GM19467 (cell line): ENCODE measurements at regions not wholly inside any gene's neighbourhood (a gene's known extent, or its start where the extent isn't known, plus 50 kb on each side); places are given as distances from the start of the nearest gene placed in this dataset.

Source experiments
- ATAC-seq: cut with Tn5 transposase; IDR thresholded peaks from one replicate; pipeline ENCODE4 v1.9.1; 2021; ENCODE audit warnings: mild to moderate bottlenecking, moderate library complexity; ENCODE audit not compliant: unreplicated experiment

DNA sequence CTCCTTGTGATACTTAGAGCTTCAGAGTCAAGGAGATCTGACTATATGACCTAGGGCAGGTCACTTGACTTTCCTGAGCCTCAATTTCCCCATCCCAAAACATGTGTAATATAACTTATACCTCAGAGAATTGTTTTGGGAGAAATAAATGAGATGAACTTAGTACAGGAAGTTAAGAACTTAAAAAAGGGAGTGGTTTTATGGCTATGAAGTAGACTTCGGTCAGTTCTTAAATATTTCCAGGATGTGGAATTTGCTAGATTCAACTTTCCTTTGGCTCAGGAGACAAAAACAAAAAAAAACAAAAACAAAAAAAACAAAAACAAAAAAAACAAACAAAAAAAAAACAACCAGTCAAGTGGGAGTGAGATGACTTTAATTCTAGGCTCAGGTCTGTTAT is 116.7 kb downstream of the EDEM1 start:
- no peak for ATAC-seq

DNA sequence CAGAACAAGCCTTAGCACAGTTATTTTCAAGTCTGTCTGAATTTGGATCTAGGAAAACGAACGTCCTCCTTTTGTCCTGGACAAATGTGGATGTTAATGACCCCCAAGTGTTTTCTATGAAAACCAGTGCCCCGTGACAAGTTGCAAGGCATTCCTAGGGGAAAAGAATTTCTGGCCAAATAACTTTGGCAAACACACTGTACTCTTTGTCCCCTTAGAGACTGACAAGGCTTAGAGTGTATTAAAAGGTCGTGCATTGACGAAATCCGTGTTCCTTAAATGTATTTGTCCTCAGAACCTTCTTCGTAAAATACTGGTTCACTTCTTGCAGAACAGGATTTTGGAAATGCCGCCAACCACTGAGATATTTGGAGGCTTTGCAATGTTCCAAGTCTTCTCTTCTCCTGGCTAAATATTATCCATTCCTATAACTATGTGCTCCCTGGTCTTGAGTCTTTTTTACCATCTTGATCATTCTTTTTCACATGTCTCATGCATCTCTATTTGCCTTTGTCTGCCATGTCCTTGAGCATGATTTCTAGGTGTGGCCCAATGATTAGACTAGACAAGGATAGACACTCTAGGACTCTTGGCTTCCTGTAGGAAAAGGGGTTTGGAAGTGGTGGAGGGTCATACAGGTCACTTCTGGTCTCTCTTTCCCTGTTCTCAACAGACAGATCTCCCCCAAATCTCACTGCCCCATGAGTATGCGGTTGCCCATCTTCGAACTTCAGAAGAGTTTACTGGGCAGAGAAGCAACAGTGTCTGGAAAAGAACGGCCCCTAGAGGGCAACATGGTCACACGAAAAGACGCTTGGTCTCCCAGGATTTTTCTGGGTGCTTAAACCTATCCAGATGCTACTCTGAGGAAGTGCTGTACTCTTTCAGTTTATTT is 117.5 kb downstream of the EDEM1 start:
- peak; percentile 86 for ATAC-seq

DNA sequence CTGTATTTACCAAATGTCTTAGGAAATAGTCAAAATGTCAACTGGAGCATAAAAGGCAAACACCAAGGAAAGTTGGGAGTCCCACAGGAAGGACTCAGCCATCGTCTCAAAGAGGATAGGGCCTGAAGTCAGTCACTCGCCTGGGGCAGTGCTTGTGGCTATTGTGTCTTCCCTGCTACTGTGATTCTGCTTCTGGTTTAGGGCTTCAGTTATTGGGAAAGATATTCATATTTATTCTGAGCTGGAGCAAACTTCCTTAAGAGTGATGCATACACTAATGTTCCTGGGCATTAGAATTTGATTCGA is 118.1 kb downstream of the EDEM1 start:
- peak; percentile 30 for ATAC-seq

DNA sequence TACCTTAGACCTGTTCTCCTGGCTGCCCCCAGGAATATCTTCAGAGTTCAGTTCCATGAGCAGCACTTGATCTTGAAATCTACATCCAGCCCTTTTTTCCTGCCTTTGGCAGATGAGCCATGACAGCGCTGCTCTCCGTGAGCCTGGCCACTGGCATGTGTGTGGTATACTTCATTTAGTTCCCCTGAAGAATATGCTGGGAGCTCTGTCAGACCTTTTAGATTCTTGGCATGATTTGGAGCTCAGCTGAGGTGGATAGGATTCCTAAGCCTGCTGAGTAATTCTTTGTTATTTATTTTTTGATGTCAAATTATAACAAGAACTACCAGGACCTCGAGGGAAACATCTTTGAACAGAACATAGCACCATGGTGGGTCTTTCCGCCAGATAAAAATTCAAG is 121.7 kb downstream of the EDEM1 start:
- ATAC-seq, result no peak

- ATAC-seq, result no peak
These were observed 122.1 kb downstream of the EDEM1 start for GRCh38 chr3:5309602-5310001.

DNA sequence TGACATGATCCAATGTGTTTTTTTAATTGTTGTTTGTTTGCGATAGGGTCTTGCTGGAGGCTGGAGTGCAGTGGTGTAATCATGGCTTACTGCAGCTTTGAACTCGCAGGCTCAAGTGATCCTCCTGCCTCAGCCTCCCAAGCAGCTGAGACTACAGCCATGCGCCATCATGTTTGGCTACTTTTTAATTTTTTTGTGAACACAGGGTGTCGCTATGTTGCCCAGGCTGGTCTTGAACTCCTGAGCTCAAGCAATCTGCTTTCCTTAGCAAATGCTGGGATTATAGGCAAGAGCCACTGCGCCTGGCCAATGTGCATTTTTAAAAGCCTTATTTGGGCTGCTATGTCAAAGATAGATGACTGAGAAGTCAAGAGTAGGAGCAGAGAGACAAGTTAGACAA is 123.0 kb downstream of the EDEM1 start:
- no peak for ATAC-seq

DNA sequence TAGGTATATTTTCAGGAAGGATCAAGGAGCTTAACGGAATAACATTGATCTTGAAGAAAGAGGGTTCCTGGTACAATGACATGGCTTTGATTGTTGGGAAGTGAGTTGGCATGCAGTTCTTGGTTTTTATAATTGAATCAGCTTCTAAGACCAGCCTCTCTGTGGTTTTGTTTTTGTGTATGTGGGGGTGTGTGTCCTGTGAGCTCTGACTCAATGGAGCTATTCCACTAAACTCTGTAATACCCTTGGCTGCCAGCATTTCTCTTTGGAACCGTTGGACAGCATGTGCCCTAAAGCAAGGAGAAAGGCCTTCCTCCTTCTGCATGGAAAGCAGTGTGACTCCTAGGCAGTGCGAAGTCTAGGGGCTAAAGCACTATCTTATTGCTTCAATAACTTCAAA is 124.8 kb downstream of the EDEM1 start:
- ATAC-seq, result no peak

DNA sequence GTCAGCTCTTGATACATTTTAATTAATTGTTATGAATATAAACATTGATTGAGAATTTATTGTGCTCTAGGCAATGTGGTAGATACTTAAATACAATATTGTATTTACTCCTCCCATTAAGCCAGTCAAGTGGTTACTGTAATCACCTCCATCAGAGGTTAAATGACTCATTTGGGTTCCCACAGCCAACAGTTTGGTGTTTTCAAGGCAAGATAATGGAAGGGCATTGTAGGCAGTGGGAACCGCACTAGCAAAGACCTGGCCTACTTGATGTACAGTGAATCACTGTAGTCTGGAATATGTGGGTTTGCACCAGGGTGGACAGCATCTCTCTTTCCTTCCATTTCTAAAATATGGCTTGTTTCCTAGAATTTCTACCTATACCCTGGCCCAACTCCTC is 127.4 kb downstream of the EDEM1 start:
- ATAC-seq, result no peak

DNA sequence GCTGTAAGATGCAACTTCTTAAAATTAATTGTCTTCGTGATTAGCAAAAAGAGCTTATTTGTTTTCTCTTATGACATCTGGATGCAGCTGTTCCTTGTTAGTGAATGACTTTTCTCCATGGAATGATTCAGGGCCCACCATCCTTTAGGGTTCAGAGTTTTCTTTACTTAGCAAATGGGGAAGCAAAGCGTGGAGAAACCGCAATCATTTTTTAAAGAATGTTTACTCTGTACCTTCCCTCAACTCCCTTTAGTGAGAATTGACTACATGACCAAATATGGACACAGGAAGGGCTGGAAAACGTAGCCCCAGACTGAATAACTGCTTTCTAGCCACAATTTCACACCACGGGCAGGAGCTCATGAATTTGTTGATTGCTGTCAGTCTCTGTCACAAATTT is 130.1 kb downstream of the EDEM1 start:
- ATAC-seq, result no peak

DNA sequence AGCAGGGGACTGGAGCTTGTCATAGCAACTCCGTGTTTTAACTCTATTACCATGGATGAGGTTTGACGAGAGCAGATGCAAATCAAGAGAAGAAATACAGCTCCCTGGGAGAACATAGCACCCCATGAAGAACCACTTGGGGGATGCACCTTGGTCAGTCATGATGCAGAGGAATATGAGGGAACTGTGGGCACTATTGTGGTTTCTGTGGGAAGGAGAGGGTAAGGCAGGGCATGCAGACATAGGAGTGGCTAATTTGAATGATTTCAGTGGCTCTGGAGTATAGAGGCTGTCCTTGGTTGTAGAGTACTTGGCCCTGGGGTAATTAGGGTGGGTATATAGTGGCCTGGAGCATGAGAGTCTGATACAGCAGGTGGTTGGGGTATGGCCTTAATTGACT is 131.9 kb downstream of the EDEM1 start:
- ATAC-seq, result no peak

DNA sequence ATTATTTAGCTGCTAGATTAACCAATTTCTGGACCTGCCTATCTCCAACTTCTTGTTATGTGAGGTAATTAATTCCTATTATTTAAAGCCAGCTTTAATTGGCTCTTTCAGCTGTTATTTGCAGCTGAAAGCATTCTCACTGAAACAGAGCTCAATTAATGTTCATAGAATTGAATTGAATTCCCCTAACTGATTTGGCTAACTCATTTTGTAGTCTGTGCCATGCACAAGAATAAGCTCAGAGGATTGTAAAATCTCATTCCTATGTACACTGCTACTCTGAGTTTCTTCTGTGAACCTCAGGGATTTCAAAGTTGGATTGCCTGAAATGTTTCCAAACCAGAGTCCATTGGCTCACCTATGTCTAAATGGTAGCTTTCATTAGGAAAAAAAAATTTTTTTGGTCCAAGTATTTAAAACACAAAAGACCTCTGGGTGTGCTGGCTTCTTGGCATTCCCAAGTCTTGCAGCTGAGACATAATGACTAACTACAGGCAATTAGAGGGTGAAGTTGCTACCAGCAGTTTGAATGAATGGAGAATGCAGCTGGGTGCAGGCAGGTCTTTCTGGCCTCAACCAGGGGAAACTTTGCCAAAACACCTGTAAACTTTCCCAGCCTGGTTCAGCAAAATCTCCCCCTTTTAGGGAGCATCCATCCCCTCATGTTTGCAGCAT is 134.3 kb downstream of the EDEM1 start:
- no peak for ATAC-seq

DNA sequence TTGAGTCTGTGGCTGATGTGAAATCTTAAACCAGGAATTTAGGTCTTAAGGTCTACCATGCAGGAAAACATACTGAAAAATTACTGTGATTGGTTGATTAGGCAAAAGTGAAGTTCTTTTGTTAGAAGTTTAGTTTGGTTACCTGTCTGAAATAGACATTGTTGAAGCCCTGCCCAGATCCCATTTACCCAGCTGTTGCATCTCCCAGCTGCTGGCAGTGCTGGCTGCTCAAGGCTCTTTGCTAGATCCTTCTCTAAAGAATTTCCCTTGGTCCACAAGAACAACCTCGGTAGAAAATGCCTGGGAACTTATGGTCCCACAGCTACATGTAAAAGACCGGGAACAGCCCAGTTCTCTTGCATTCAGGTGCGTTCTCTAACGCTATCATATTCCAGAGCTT is 137.3 kb downstream of the EDEM1 start:
- ATAC-seq, result no peak

DNA sequence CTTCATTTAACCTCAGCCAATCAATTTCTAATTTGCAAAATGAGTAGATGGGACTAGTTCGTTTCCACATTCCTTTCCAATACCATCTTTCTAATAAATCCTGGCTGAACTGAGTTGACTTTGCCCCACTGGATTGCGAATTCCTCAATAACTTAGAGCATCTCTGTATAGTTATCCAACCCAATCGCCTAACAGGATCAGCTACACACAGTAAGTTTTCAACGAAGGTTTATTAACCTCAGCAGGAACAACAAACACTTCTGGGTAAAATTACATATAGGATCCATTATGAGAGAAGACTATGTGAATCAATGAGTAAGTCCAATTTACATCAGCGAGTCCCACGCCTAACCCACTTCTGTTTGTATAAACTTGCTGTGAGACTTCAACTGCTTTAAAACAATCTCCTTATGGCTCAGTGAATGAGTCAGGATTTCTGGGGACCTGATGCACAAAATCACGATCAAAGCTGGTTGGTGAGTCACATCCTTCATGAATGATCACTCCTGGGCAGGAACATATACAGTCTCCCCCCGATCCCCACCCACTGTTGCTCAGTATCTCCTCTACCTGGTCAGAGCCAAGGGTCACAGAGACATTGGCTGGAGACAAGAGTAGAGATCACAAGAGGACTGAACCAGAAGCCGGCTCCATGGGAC is 142.8 kb downstream of the EDEM1 start:
- ATAC-seq, result no peak

DNA sequence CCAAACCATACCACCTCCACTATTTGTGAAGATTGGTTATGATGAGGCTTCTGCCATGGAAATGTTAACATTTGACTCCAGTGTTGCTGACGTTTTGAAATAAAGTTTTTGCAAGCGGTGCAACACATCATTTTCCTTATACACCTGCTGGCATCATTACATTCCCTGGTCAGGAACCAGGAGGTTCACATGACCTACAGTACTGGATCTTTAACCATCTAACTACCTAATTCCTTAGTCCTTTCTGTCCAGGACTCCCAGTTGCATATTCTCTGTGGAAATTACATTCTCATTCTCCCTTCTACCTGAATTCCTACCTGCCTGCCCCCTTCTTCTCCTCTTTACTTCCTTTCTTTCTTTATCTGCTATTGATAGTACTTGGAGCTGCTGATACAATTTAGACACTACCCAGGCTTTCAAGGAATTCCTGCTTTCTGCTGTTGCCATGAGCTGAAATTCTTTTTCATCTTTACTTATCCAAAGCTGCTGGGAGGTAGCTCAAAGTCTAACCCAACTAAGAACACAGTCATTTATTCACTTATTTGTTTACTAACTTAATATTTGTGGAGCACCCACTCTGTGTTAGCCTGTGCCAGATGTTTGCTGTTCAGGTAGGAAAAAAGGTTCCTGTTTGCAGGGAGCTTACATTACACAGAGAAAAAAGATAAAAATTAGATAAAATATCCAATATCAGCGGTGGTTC is 144.2 kb downstream of the EDEM1 start:
- ATAC-seq, result no peak

DNA sequence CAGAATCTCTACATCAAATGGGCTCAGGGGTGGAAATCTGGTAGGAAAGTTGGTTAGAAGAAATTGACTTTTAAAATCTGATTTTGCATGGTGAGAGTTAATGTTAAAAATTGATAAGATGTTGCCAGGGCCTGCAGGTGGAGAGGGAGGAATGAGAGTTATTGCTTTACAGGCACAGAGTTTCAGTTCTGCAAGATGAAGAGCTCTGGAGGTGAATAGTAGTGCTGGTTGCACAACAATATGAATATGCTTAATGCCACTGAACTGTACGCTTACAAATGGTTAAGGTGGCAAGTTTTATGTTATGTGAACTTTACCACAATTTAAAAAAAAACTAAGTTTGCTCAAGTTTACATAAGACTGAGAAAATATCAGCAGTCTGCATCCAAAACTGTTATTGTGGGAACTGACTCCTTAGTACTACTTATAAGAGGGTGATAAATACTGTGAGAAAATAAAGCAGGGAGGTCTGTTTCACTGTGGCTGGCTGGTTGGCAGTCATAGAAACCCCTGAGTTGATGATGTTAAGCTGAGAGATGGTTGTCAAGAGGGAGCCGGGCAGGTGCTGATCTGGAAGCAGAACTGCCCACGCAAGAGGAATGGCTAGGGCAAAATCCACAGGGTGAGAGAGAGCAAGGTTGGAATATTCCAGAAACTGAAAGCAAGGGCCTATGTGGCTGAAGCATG is 144.9 kb downstream of the EDEM1 start:
- ATAC-seq, result no peak

- ATAC-seq, result no peak
These were observed 152.5 kb downstream of the EDEM1 start for GRCh38 chr3:5339967-5340535.

DNA sequence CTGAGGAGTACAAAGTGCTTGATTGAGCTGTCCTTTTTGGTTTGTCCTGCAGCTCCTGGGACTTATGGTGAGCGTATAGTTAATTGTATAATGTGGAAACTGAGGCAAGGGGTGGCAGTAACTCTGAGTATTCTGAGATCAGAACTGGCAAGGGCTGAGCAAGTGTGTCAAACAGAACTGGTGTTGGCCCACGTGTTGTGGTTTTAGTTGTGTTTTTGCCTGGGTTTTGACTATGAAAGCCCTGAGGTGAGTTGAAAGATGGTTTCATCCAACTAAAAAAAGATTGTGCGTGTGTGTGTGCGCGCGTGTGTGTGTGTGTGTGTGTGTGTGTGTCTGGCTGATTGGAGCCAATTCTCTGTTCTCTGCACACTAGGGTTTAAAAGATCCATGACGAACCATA is 154.1 kb downstream of the EDEM1 start:
- no peak for ATAC-seq

DNA sequence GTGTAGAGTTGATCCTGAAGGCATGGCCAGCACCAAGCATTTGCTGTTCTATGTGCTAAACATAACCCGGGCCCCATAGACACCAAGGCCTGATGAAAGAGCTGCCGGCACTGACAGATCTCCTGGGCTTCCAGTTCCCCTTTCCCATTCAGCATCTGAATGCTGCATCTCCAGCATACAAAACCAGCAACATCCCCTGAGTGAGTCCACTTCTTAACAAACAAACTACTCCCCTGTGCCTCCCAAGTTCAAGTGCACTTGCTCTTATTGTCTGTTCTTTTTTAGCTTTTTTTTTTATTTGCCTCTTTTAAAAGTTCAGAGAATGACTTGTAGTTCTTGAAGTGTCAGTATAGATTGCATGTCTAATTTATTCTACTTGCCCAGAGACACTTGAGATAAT is 156.0 kb downstream of the EDEM1 start:
- no peak for ATAC-seq

DNA sequence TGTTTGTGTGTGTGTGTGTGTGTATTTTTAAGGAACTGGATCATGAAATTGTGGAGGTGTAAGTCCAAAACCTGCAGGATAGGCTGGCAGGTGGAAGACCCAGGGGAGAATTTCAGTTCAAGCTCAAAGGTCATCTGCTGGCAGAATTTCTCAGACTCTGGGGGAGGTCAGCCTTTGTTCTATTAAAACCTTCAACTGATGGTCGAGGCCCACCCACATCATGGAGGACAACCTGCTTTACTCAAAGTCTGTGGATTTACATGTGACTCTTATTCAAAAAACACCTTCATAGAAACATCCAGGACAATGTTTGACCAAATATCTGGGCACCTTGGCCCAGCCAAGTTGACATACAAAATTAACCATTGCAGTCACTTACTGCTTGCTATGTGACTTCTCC is 157.2 kb downstream of the EDEM1 start:
- no peak for ATAC-seq

- no peak for ATAC-seq
These were observed 160.0 kb downstream of the EDEM1 start for GRCh38 chr3:5347486-5347885.
